IMR-90 (cell line): ENCODE measurements at regions not wholly inside any gene's neighbourhood (a gene's known extent, or its start where the extent isn't known, plus 50 kb on each side); places are given as distances from the start of the nearest gene placed in this dataset.

Experiments used
- ATAC-seq: fragments of 200-7000 bp; cut with Tn5 transposase; 2 replicates; pipeline ENCODE4 v1.9.1; 2020; ENCODE audit warnings: low read depth, mild to moderate bottlenecking, moderate library complexity
- BruUV-seq: library from RNA; stranded (reverse); fragments of 400-500 nt; replicated peaks from 2 replicates; lab custom pipeline; 2021; lab: Mats Ljungman, UMichigan
- CTCF ChIA-PET: fragments of 300-600 bp; formaldehyde crosslinking; extraction: SDS; loops from one replicate; lab custom pipeline; 2021; ENCODE audit warnings: antibody characterized with exemption; lab: Yijun Ruan, JAX
- POLR2A ChIA-PET: fragments of 300-600 bp; sonication (Branson Sonifier 250); formaldehyde crosslinking; loops from one replicate; lab custom pipeline; 2022; ENCODE audit warnings: antibody characterized with exemption; ENCODE audit not compliant: unreplicated experiment; lab: Charles Lee
- DNase-seq: peaks from one replicate; pipeline ENCODE4 v3.0.0; 2013
- H2AFZ ChIP-seq: replicated peaks from 2 replicates; pipeline ENCODE3; 2013; ENCODE audit warnings: low read length, mild to moderate bottlenecking; ENCODE audit not compliant: poor library complexity
- H2AK5ac ChIP-seq: 2 replicates; pipeline ENCODE4 v1.6.1; 2013; ENCODE audit warnings: low read depth, low read length, inconsistent platforms
- H2AK9ac ChIP-seq: replicated peaks from 2 replicates; pipeline ENCODE3; 2013; ENCODE audit warnings: mild to moderate bottlenecking, low read depth, low read length, moderate library complexity; ENCODE audit not compliant: poor library complexity
- H2BK120ac ChIP-seq: 2 replicates; pipeline ENCODE4 v1.6.1; 2013; ENCODE audit warnings: low read depth, low read length, inconsistent platforms
- H2BK15ac ChIP-seq: 3 replicates; pipeline ENCODE4 v1.6.1; 2013; ENCODE audit warnings: low read depth, low read length, inconsistent platforms
- H2BK20ac ChIP-seq: 2 replicates; pipeline ENCODE4 v1.6.1; 2013; ENCODE audit warnings: low read depth, mild to moderate bottlenecking, inconsistent platforms, low read length, moderate library complexity
- H2BK5ac ChIP-seq: 2 replicates; pipeline ENCODE4 v1.6.1; 2013; ENCODE audit warnings: mild to moderate bottlenecking, low read depth, low read length, inconsistent platforms; ENCODE audit not compliant: poor library complexity, severe bottlenecking
- H3K14ac ChIP-seq: replicated peaks from 2 replicates; pipeline ENCODE4 v1.6.1; 2013; ENCODE audit warnings: low read depth, low read length, inconsistent platforms
- H3K18ac ChIP-seq: 2 replicates; pipeline ENCODE4 v1.6.1; 2013; ENCODE audit warnings: low read depth, low read length, control low read depth
- H3K23ac ChIP-seq: 2 replicates; pipeline ENCODE4 v1.6.1; 2013; ENCODE audit warnings: low read depth, low read length, inconsistent platforms
- H3K27ac ChIP-seq: 2 replicates; pipeline ENCODE4 v1.5.1; 2013; ENCODE audit warnings: mild to moderate bottlenecking, control low read depth, low read length; ENCODE audit not compliant: insufficient read depth
- H3K27me3 ChIP-seq: 2 replicates; pipeline ENCODE4 v1.6.1; 2013; ENCODE audit warnings: low read length; ENCODE audit not compliant: control insufficient read depth, insufficient read depth
- H3K36me3 ChIP-seq: 2 replicates; pipeline ENCODE4 v1.6.1; 2013; ENCODE audit warnings: low read length, mixed read lengths; ENCODE audit not compliant: control insufficient read depth, insufficient read depth
- H3K4ac ChIP-seq: 2 replicates; pipeline ENCODE4 v1.6.1; 2013; ENCODE audit warnings: low read depth, low read length, inconsistent platforms
- H3K4me1 ChIP-seq: 2 replicates; pipeline ENCODE4 v1.6.1; 2013; ENCODE audit warnings: low read length, mixed read lengths; ENCODE audit not compliant: control insufficient read depth, insufficient read depth
- H3K4me2 ChIP-seq: 2 replicates; pipeline ENCODE4 v1.6.1; 2013; ENCODE audit warnings: low read depth, mild to moderate bottlenecking, control low read depth, low read length, moderate library complexity
- H3K4me3 ChIP-seq: 2 replicates; pipeline ENCODE4 v1.5.1; 2013; ENCODE audit warnings: low read depth, mild to moderate bottlenecking, control low read depth, low read length, moderate library complexity; ENCODE audit not compliant: insufficient read depth
- H3K56ac ChIP-seq: 2 replicates; pipeline ENCODE4 v1.6.1; 2013; ENCODE audit warnings: low read length, inconsistent platforms; ENCODE audit not compliant: insufficient read depth; ENCODE audit errors: extremely low read depth
- H3K79me1 ChIP-seq, 2 experiments: 2 replicates each; pipeline ENCODE4 v1.6.1; 2013; ENCODE audit warnings: low read length in 2 of 2, inconsistent platforms in 1 of 2, low read depth in 1 of 2
- H3K9ac ChIP-seq: 2 replicates; pipeline ENCODE4 v1.6.1; 2013; ENCODE audit warnings: low read depth, low read length, control low read depth
- H3K9me1 ChIP-seq: 2 replicates; pipeline ENCODE4 v1.6.1; 2013; ENCODE audit warnings: low read length, inconsistent platforms; ENCODE audit not compliant: insufficient read depth
- H3K9me3 ChIP-seq: 2 replicates; pipeline ENCODE4 v1.6.1; 2013; ENCODE audit warnings: low read length; ENCODE audit not compliant: control insufficient read depth, insufficient read depth
- H4K20me1 ChIP-seq: 2 replicates; pipeline ENCODE4 v1.6.1; 2013; ENCODE audit warnings: low read length, inconsistent platforms; ENCODE audit not compliant: insufficient read depth
- H4K5ac ChIP-seq: 2 replicates; pipeline ENCODE4 v1.6.1; 2013; ENCODE audit warnings: mild to moderate bottlenecking, low read depth, low read length, control low read depth
- H4K8ac ChIP-seq, 2 experiments: 2 replicates each; pipeline ENCODE4 v1.6.1; 2013; ENCODE audit warnings: low read depth in 2 of 2, low read length in 2 of 2, control low read depth in 1 of 2, inconsistent platforms in 1 of 2
- H4K91ac ChIP-seq: 2 replicates; pipeline ENCODE4 v1.6.1; 2013; ENCODE audit warnings: low read depth, low read length, inconsistent platforms; ENCODE audit not compliant: insufficient read depth
- MAFK ChIP-seq: IDR thresholded peaks from 2 replicates; pipeline ENCODE4 v1.6.1; 2012; ENCODE audit warnings: low read depth, low read length, improper control_type of control experiment
- MAZ ChIP-seq: IDR thresholded peaks from 2 replicates; pipeline ENCODE4 v1.6.1; 2012; ENCODE audit warnings: low read depth, mild to moderate bottlenecking, low read length, improper control_type of control experiment, moderate library complexity, borderline replicate concordance
- MXI1 ChIP-seq: IDR thresholded peaks from 2 replicates; pipeline ENCODE4 v1.6.1; 2012; ENCODE audit warnings: low read depth, mild to moderate bottlenecking, low read length, moderate library complexity, borderline replicate concordance
- dilution Hi-C: fragments of 300-500 bp; cut with HindIII; formaldehyde crosslinking; loops from one replicate; pipeline ENCODE4 v1.14.3; 2018; ENCODE audit warnings: low sequenced_read_pairs; ENCODE audit not compliant: unreplicated experiment
- in situ Hi-C: fragments of 300-500 bp; cut with MboI; formaldehyde crosslinking; loops from 3 replicates; pipeline ENCODE4 v1.14.3; 2019; ENCODE audit warnings: low sequenced_read_pairs, inconsistent platforms, mixed read lengths
- intact Hi-C: fragments of 100-400 bp; cut with micrococcal nuclease; formaldehyde crosslinking; loops from 2 replicates; pipeline ENCODE4 v1.10.0; 2022

GRCh38 chr3:153045150-153045549 lies 116.9 kb upstream of the RAP2B start:
- Histone ChIP-seq H3K23ac (no peak overlapping the region), H2BK15ac (no peak overlapping the region), H4K8ac (no peak overlapping the region), H3K9me1 (no peaks in the 10 kb centered on the region), H3K18ac (no peak overlapping the region), H3K9me3 (no peaks in the 10 kb centered on the region), H3K79me1 (no peaks in the 10 kb centered on the region), H3K36me3 (no peaks in the 10 kb centered on the region), H2BK120ac (no peak overlapping the region), H3K4ac (no peak overlapping the region), H2AK5ac (no peak overlapping the region), H2AK9ac (no peak overlapping the region), H4K91ac (no peak overlapping the region), H2BK20ac (no peak overlapping the region), H3K56ac (no peak overlapping the region), H4K5ac (no peak overlapping the region), H2AFZ (no peak overlapping the region), H3K27me3 (no peaks in the 10 kb centered on the region), H3K4me1 (peaks cover 2% of the 10 kb centered on the region), H3K14ac (no peak overlapping the region), H2BK5ac (no peak overlapping the region), H3K4me2 (no peak overlapping the region), H3K9ac (no peak overlapping the region), H3K27ac (no peak overlapping the region), H4K20me1 (no peaks in the 10 kb centered on the region), H3K4me3 (no peak overlapping the region)
- TF ChIP-seq MAZ (no peak), MXI1 (no peak), MAFK (no peak)
- intact Hi-C loops (loop anchor here (10.0 kb wide), 1 partner anchor 400 kb away; no protein-coding TSS in a partner anchor), in situ Hi-C loops (loop anchor here (5.0 kb wide), 1 partner anchor 112 kb away; no protein-coding TSS in a partner anchor), dilution Hi-C loops (no loop called here)
- ATAC-seq (no peak), DNase-seq (no peak)
- CTCF ChIA-PET: no interaction called here
- BruUV-seq: no TSS peak
- POLR2A ChIA-PET: no interaction called here
